Left ventricle myocardium inferior (tissue), 1 donor: ENCODE measurements at regions not wholly inside any gene's neighbourhood (a gene's known extent, or its start where the extent isn't known, plus 50 kb on each side); places are given as distances from the start of the nearest gene placed in this dataset.

Source experiments
- DNase-seq: peaks from one replicate; pipeline ENCODE4 v3.0.0-alpha.2; 2020
- H3K27ac ChIP-seq: fragments of 200-600 bp; replicated peaks from 2 replicates; pipeline ENCODE4 v1.8.0; 2021
- H3K27me3 ChIP-seq: fragments of 200-600 bp; 2 replicates; pipeline ENCODE4 v1.8.0; 2021; ENCODE audit warnings: low read depth
- H3K36me3 ChIP-seq: fragments of 200-600 bp; 2 replicates; pipeline ENCODE4 v1.8.0; 2021
- H3K4me1 ChIP-seq: fragments of 200-600 bp; 2 replicates; pipeline ENCODE4 v1.8.0; 2021
- H3K4me3 ChIP-seq: fragments of 200-600 bp; 2 replicates; pipeline ENCODE4 v1.8.0; 2021; ENCODE audit warnings: mild to moderate bottlenecking, moderate library complexity
- H3K9me3 ChIP-seq: fragments of 200-600 bp; replicated peaks from 2 replicates; pipeline ENCODE4 v1.8.0; 2021
- intact Hi-C: fragments of 100-400 bp; cut with micrococcal nuclease; formaldehyde crosslinking; loops from one replicate; pipeline ENCODE4 v1.11.0; 2022
- TF ChIP-seq, protein P1 (sequence below): fragments of 200-600 bp; IDR thresholded peaks from 2 replicates; pipeline ENCODE4 v1.8.0; 2021; ENCODE audit warnings: antibody characterized with exemption, mild to moderate bottlenecking, borderline replicate concordance
- donor health status: DM: no; HTN: yes; CAD: no; lungs with severe emphysema.

DNA sequence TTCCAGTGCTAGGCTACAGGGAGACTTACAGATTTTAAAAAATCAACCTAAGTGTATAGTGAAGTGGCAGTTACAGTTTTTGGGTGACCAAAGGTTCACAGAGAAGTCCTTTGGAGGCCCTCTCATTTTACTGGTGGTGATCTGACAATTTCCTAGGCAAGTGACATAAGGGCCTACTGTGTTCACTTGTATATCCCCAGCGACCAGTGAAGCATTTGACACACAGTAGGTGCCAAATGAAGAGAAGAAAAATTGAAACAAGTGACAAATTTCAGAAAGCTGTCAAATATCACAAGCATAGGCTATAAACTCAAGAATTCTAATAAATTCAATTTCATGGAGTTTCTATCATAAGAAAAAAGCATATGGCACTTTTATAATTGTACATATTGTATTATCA, 89.5 kb downstream of the RPL22L1 start:
- no peak for DNase-seq
- Histone ChIP-seq H3K36me3 (no peaks in the 10 kb centered on the region), H3K4me1 (no peaks in the 10 kb centered on the region), H3K4me3 (no peak overlapping the region), H3K9me3 (peaks cover 14% of the 10 kb centered on the region), H3K27me3 (no peaks in the 10 kb centered on the region), H3K27ac (no peak overlapping the region)
- TF ChIP-seq, protein P1, sequence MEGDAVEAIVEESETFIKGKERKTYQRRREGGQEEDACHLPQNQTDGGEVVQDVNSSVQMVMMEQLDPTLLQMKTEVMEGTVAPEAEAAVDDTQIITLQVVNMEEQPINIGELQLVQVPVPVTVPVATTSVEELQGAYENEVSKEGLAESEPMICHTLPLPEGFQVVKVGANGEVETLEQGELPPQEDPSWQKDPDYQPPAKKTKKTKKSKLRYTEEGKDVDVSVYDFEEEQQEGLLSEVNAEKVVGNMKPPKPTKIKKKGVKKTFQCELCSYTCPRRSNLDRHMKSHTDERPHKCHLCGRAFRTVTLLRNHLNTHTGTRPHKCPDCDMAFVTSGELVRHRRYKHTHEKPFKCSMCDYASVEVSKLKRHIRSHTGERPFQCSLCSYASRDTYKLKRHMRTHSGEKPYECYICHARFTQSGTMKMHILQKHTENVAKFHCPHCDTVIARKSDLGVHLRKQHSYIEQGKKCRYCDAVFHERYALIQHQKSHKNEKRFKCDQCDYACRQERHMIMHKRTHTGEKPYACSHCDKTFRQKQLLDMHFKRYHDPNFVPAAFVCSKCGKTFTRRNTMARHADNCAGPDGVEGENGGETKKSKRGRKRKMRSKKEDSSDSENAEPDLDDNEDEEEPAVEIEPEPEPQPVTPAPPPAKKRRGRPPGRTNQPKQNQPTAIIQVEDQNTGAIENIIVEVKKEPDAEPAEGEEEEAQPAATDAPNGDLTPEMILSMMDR: no peak
- intact Hi-C loops: no loop called here

- intact Hi-C loops: no loop called here
- H3K27ac ChIP-seq: no peak overlapping the region
- no peak for DNase-seq
- no peaks in the 10 kb centered on the region for H3K27me3 ChIP-seq
- H3K4me1 ChIP-seq: no peaks in the 10 kb centered on the region
- H3K36me3 ChIP-seq: no peaks in the 10 kb centered on the region
- H3K4me3 ChIP-seq: no peak overlapping the region
- TF ChIP-seq, protein P1: no peak
- peaks cover 14% of the 10 kb centered on the region for H3K9me3 ChIP-seq
These were observed 91.5 kb downstream of the RPL22L1 start for GRCh38 chr3:170778240-170779217.

DNA sequence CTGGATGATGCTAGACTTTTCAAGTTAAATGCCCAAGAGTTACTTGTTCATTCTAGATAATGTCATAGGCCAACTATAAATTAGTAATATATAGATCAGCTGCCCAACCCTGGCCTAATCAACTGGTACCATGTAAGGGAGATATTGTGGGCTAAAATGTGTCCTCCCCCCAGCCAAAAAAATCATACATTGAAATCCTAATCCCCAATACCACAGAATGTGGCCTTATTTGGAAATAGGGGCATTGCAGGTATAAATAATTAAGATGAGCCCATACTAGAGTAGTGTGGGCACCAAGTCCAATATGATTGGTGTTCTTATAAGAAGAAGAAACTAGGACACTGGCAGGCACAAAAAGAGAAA, 92.5 kb downstream of the RPL22L1 start:
- H3K4me1 ChIP-seq: no peaks in the 10 kb centered on the region
- no peak overlapping the region for H3K27ac ChIP-seq
- intact Hi-C loops: no loop called here
- H3K9me3 ChIP-seq: peaks cover 14% of the 10 kb centered on the region
- no peaks in the 10 kb centered on the region for H3K27me3 ChIP-seq
- H3K36me3 ChIP-seq: no peaks in the 10 kb centered on the region
- DNase-seq: no peak
- TF ChIP-seq, protein P1: no peak
- H3K4me3 ChIP-seq: no peak overlapping the region

DNA sequence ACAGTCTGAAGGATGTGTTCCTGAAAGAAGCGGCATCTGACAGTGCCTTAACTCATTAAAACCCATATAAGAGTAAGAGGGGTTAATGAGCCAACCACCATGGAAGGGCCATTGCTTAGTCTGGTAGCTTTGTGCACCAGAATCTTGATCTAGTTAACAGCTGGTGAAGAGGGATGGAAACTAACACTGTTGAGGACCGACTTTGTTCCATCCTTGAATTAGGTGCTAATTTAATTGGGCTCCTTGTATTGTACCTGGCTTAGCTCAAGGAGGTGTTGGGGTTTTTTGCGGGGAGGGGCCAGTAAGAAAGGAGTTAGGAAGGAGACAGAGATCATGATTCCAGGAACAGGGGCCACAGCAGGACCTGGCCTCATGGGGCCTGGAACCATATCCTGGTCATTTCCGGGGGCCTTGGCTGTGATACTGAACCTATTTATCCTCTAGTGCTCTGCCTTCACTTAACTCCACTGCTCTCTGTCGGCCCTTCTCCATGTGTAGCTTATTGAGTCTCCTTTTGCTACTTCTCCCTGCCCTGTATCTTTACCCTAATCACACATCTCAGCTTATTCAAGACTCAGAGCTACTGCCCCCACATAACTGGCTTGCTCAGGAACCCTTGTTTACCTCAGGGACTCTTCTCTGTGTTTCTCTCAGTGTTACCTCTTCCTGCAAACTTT, 93.0 kb downstream of the RPL22L1 start:
- Histone ChIP-seq H3K27ac (no peak overlapping the region), H3K27me3 (no peaks in the 10 kb centered on the region), H3K9me3 (peaks cover 14% of the 10 kb centered on the region), H3K36me3 (no peaks in the 10 kb centered on the region), H3K4me1 (no peaks in the 10 kb centered on the region), H3K4me3 (no peak overlapping the region)
- TF ChIP-seq, protein P1: no peak
- no peak for DNase-seq
- intact Hi-C loops: no loop called here

- Histone ChIP-seq H3K4me1 (no peaks in the 10 kb centered on the region), H3K9me3 (peaks cover 13% of the 10 kb centered on the region), H3K27me3 (no peaks in the 10 kb centered on the region), H3K4me3 (no peak overlapping the region), H3K27ac (no peak overlapping the region), H3K36me3 (no peaks in the 10 kb centered on the region)
- TF ChIP-seq, protein P1: no peak
- no peak for DNase-seq
- intact Hi-C loops: no loop called here
These were observed 96.1 kb downstream of the RPL22L1 start for GRCh38 chr3:170773682-170774425.
